Fibroblast of skin of scalp (primary cell): ENCODE measurements at regions not wholly inside any gene's neighbourhood (a gene's known extent, or its start where the extent isn't known, plus 50 kb on each side); places are given as distances from the start of the nearest gene placed in this dataset.
"Not testable (repeated sequence)": the region's sequence is repeated elsewhere in the genome, so short reads cannot be mapped to it uniquely, and the experiment has no call there.

Experiments
- DNase-seq: peaks from one replicate; pipeline ENCODE4 v3.0.0-alpha.2; 2013

DNA sequence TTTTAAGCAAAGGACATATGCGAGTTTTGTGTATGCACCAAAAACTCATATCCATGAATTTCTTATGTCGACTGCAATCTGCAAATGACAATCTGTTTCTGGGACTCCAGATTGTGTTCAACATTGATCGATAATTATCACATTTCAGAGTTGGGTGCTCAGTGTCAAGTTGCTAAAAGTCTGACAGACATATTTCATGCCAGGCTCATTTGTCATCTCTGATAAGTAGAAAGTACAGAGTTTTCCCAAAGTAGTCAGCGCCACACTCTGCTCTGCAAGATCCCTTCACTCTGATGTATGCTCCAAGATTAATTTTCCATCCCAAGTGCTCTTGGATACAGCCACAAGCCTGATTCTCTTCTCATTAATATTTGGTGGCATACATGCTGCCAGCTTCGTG lies 331.1 kb downstream of the DOK5 start:
- no peak for DNase-seq

DNA sequence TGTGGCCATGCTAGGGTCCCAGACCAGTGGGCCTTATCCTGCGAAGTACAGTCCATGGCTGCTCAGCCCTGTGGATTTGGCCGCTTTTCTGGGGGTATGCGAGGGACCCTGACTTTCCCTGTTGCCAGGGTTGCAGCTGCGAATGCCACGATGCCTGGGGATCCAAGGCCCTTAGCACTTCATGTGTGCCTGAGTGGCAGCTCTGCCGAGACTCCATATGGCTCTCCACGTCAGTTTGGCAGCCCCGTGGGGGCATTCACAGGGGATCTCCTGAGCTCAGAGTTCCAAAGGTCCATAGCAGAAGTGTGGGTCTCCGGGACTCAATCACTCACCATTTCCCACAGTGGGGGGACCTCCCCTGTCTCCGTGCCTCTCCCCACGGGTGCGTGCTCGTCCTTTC lies 319.5 kb downstream of the DOK5 start:
- no peak for DNase-seq

DNA sequence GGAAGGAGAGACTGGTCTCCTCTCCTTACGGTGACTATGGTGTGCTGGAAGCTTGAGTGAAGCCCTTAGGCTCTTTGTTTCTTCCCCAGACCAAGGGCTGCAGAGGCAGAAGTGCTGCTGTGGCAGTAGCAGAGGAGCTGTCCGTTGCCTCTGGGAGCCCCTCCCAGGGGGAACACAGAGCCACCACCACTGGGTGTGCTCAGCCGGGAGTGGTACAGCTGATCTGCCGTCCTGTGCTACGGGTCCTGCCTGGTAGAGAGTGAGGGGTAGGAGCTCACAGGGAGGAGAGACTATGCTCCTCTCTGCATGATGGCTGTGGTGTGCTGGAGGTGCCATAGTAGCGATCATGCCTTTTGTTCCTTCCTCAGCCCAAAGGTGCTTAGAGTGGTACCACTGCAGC lies 318.7 kb downstream of the DOK5 start:
- DNase-seq = no peak

DNA sequence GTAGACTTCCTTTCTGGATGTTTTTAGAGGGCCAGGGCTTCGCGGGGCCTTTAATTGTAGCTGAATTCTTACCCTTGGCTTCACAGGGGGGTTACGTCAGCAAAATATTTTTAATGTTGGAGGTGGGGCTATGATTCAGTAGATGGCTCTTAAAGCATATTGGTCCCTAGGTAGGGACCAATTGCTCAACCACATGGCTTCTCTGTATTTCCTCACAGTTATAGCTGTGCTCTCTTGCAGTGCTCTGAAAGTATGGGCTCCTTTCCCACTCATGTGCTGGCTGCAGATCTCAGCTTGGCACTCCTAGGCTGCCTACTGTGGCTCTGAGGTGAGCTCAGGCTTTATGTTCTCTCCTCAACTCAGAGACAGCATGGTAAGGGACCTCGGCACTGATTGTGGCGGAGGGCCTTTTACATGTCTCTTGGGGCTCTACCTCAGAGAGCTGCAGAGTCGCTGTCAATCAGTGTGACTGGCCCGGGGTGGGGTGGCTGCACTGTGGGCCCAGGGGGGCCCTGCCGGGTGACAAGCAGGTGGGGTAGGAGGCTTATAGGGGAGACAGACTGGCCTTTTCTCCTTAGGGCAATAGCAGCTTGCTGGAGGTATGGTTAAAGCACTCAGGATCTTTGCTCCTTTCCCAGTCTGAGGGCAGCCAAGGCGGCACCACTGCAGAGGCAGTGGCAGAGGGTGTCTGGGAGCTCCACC lies 318.0 kb downstream of the DOK5 start:
- peak; percentile 10 for DNase-seq

DNA sequence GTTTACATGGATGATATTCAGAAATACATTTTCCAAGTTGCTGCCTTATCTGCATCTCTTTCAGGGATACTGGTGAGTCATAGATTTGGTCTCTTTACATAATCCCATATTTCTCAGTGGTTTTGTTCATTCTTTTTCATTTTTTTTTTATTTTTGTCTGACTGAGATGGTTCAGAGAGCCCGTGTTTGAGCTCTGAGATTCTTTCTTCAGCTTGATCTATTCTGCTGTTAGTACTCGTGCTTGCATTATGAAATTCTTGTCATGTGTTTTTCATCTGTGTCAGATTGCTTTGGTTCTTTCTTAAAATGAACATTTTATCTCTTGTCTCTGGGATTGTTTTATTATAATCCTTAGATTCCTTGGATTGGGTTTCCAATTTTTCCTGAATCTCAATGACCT lies 317.3 kb downstream of the DOK5 start:
- DNase-seq = no peak

DNA sequence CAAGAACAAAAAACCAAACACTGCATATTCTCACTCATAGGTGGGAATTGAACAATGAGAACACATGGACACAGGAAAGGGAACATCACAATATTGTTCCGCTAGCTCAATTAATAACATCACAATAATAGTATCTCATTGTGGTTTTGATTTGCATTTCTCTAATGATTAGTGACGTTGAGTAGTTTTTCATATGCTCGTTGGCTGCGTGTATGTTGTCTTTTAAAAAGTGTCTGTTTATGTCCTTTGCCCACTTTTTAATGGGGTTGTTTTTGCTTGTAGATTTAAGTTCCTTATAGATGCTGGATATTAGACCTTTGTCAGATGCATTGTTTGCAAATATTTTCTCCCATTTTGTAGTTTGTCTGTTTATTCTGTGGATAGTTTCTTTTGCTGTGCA lies 312.9 kb downstream of the DOK5 start:
- not testable (repeated sequence) for DNase-seq

DNA sequence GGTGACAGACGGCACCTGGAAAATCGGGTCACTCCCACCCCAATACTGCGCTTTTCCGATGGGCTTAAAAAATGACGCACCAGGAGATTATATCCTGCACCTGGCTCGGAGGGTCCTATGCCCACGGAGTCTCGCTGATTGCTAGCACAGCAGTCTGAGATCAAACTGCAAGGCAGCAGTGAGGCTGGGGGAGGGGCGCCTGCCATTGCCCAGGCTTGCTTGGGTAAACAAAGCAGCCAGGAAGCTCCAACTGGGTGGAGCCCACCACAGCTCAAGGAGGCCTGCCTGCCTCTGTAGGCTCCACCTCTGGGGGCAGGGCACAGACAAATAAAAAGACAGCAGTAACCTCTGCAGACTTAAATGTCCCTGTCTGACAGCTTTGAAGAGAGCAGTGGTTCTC lies 307.4 kb downstream of the DOK5 start:
- DNase-seq = not testable (repeated sequence)

DNA sequence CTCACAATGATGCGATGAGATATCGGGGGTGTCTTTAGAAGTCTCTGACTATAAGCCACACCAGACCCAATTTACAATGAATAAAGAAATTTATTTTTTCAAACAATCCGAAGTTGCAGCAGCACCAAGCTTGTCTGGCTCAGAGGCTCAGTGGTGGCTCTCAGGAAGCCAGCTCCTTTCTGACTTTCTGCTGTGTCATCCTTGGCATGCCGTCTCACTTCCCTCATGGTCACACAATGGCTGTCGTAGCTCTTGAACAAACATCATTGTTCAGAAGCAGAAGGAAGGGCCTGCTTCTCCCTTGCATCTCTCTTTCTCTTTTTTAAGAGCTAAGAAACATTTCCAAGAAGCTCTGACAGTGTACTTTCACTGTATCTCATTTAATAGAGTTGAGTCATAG lies 299.0 kb downstream of the DOK5 start:
- DNase-seq = no peak

DNA sequence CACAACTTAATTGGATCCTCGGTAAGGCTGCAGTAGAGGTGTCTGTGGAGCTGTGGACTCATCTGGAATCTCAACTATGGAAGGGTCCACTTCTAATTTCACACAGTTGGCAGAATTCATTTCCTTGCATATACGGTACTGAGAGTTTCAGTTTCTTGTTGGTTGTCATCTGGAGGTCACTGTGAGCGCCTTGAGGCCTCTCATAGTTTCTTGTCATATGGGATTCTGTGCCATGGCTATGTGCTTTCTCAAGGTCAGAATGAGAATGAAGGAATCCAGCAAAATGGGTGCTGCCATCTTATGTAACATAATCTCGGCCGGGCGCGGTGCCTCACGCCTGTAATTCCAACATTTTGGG lies 298.2 kb downstream of the DOK5 start:
- no peak for DNase-seq

DNA sequence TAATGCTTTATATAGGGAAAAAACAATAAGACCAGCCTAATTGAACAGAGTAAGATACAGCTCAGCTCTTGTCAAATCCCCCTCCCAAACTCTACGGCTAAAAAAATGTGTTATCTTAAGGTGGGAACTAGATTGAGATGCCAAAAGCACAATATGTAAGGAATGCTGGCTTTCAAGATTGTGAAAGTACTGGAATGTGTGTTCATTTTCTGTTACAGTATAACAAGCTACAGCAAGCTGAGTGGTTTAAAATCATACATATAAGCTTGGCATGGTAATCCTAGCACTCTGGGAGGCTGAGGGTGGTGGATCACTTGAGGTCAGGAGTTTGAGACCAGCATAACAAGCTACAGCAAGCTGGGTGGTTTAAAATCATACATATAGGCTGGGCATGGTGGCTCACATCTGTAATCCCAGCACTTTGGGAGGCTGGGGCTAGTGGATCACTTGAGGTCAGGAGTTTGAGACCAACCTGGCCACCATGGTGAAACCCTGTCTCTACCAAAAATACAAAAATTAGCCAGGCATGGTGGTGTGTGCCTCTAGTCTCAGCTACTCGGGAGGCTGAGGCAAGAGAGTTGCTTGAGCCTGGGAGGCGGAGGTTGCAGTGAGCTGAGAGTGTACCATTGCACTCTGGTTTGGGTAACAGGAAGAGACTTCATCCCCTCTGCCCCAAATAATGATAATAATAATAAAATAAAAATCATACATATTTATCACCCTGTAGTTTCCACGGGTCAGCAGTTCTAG lies 297.7 kb downstream of the DOK5 start:
- no peak for DNase-seq

DNA sequence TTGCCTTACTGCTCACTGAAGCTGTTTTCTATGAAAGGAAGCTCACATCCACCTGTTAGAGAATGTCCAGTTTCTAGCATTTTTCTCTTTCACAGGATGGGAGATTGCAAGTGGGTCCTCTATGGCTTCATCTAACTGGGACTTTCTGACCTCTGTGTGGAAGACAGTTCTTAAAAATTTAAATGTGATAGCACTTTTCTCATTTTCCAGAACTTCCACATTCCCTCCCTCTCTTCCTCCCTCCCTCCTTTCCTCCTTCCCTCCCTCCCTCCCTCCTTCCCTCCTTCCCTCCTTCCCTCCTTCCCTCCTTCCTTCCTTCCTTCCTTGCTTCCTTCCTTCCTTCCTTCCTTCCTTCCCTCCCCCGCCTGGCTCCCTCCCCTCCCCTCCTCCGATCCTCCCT lies 291.1 kb downstream of the DOK5 start:
- DNase-seq = no peak

DNA sequence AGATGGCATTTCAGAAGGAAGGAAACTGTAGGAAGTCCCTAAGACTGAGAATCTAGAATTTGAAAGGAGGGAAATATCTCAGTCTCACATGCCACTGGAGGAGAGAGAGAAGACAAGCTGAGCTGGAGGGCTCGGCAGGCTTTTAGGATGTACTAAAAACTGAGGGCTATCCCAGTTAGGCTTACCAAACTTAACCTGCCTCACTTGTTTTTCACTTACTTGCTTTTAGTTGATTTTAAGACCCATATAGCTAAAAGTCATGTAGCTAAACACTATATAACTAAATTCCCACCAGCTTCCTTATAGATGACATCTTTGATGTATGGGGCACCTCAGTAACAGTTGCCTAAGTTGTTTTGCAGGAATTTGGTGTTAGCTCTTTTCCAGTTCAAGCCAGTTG lies 288.0 kb downstream of the DOK5 start:
- DNase-seq = no peak

DNA sequence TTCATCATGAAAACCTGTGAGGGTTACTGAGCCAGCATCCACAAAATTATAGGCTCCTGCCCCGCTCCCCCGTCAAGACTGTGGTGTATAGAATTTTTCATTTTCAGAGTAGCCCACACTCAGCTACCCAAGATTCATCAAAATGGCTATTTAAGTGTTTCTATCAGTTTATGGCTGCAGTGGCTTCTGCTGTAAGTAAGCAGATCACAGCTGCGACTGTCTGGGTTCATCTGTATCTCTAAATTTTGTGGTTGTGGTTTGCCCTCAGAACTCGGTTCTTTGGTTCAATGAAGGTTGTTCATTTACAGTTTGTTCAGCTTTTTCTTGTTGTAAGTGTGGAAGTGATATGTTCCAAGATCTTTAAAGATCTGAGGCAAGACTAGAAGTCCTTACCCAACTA lies 284.2 kb downstream of the DOK5 start:
- DNase-seq = no peak

DNA sequence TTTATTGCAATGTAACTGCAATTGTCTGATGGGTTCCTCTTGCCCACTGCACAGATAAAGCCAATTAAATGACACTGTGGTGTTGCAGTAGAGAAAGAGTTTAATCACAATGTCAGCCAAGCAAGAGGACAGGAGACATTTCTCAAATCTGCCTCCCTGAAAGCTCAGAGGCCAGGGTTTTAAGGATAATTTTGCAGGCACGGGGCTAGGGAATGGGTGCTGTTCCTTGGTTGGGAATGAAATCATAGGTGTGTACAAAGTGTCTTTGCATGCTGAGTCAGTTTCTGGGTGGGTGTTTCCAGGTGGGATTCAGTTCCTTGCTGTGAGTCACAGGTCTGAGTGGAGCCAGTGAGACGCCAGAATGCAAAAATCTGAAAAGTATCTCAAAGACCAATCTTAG lies 271.4 kb downstream of the DOK5 start:
- no peak for DNase-seq

DNA sequence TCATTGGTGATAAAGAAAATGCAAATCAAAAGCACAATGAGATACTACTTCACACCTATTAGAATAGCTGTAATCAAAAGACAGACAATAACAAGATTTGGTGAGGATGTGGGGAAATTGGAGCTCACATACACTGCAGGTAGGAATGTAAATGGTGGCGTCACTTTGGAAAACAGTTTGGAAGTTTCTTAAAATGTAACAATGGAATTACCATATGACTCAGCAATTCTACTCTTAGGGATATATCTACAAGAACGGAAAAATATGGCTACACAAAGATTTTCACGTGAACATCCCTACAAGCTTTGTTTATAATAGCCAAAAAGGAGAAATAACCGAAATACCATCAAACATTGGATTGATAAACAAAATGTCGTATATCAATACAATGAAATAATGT lies 270.4 kb downstream of the DOK5 start:
- no peak for DNase-seq

DNA sequence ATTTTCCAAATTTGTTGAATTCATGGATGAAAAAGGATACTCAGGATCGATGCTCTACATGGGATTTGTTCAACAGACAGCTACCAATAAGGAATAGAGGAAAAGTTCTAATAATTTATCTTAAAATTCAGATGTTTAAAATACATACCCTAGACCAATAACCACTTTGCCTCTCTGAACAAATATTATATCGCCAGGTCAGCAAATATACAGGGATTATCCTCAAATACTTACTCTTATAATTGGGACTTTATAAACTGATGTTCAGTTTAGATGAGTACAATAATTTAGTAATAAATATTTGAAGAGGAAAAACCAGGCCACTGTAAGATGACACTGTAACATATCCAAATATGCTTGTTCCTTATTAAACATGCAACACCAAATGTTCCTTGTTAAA lies 268.7 kb downstream of the DOK5 start:
- DNase-seq = no peak

DNA sequence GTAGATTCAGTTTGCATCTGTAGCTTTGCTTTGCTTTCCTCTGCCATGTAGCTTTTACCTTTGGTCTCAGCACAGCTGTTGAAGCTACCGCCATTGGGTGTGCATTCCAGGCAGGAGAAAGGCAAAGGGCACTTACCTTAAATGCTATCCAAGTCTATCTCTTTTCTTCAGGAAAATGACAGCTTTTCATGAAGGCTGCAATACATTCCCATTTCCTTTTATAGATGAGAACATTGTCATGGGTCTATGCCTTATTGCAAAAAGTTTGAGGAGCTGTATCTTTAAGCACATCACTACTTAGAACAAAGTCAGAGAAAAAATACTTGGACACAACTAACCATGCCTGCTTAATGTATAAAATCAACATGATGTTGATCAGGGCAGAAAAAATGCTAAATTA lies 266.8 kb downstream of the DOK5 start:
- no peak for DNase-seq

DNA sequence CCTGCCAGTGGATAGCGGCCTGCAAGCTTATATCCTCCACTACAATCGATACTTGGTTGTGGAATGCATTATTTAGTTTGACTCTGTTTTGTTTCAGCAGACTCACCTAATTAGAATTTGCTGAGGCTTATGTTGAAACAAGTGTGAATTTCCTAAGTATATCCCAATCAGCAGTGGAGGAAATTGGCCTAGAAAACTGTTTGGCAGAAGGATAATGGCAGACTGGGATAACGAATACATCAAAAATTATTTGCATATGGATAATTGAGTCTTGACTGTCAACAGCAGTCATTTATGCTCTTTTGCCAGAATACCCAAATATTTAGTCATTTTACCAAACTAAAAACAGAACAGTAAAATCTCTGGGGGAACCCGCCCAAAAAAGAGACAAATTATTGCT lies 261.0 kb downstream of the DOK5 start:
- DNase-seq = no peak

DNA sequence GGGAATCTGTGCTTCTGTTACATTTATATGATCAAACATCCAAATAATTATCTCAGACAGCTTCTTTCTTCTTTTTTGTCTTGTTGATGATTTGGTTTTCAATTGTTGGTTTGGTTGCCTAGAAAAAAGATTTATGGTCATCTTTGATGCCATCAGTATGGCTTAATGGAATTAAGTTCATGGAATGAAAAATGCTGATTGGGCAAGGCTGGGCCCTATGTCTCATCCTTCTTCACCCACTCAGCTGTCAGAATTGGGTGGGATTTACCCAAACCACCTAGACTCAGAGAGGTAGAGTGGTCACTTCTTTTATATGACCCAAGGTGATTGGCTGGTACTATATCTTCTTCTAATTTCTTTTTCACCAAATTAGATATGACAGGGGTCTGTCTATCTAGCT lies 258.3 kb downstream of the DOK5 start:
- no peak for DNase-seq

DNA sequence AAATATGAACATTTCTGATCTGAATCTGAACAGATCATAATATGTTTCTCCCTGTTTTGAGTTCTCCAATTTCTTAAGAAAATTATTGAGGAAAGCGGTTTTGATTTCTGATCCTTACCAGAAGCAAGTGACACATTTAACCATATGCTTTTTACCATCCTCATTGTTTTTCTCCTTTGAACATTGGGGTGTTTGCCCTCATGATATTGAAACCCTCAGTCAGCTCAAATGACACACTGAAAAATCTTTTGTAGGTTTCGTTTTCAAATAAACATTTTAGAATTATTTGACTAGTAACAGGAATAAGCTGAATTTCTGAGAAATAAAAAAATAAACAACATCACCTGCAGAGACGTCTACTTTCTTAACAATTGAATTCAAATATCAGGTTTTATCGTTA lies 252.1 kb downstream of the DOK5 start:
- DNase-seq = no peak

DNA sequence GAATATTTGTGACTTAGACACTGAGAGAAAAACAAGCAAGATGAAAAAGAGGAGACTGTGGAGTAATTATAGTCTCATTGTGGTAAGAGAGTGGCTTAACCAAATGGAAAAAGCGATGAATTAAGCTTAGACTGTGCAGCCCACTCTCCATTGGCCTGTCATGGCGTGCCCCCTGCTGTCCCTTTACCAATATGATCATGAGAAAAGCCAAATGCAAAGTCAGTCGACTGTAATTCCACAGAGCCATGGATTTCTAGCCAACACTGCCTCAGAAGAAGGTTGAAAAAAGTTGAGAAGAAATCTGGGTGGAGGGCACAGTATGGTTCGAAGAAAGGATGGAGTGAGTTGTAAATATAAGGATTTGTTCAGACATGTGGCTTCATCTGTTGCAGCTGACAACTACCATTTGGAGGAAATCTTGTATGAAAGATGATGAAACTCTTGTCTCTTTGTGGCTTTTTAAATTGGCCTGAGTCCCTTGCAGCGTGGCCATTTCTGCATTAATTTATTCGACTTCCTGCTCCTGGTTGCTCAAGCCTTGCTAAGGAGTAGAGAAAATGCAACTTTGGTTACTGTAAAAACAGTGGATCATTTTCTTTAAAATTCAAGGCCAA lies 251.4 kb downstream of the DOK5 start:
- DNase-seq = peak; percentile 2

DNA sequence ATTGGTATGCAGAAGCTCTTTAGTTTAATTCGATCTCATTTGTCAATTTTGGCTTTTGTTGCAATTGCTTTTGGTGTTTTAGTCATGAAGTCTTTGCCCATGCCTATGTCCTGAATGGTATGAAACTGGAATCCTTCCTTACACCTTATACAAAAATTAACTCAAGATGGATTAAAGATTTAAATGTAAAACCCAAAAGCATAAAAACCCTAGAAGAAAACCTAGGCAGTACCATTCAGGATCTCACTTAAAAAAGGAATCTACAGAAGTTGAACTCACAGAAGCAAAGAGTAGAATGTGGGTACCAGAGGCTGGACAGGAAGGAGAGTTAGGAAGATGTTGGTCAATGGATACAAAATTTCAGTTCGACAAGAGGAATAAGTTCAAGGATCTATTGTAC lies 249.9 kb downstream of the DOK5 start:
- not testable (repeated sequence) for DNase-seq

DNA sequence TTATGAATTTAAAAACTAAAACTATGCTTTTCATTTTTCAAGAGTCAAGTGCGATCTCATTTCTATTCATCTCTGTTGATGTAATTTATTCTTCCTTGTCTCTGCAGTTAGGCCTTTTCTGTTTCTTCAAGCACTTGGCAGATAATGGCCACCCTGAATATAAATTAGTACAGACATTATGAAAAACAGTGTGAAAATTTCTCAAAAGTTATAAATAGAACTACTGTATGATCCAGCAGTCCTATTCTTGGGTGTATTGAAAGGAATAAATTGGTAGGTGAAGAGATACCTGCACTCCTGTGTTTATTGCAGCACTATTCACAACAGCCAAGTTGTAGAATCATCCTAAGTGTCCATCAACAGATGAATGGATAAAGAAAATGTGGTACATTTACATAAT lies 248.3 kb downstream of the DOK5 start:
- no peak for DNase-seq

DNA sequence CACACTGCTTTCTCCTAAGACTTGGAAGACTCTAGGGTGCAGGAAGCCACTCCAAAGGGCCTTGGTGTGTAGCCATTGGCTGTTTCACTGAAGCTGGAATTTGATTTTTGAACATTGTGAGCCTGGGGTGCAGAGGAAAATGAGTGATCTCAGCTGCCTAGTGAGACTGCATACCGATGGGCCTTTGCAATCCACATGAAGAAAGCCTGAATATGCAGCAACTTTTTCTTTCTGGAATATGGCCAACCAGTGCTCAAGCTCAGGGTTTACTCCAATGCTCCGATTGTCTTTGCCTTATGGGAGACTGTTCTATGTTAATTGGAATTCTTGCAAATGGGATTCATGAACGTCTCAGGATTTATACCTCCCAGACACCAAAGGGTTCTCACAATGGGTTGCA lies 242.6 kb downstream of the DOK5 start:
- peak; percentile 4 for DNase-seq
